ENCODE measurements at regions not wholly inside any gene's neighbourhood (a gene's known extent, or its start where the extent isn't known, plus 50 kb on each side); places are given as distances from the start of the nearest gene placed in this dataset.

DNA sequence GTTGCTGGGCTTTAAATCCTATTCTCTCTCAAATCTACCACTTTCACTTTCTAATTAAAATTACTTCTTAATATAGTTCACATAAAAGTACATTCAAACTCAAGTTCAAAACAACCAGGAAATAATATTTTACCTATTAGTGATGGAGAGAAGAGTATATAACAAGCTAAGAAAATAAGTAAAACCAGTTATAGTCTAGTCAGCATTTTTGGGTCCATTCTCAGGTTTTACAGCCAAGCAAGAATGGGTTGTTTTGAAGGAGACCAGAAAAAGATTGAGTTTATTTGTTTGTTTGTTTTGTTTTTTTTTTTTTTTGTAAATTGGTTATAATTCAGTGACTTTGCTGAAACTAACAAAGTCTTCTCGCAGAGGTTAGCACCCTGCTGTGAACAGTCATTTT, 106.3 kb upstream of the PTPRZ1 start:
- Mint-ChIP-seq H3K9me3 (peaks cover 0 to 8% (median 3%) of the 10 kb centered on the region in 6 donors), H3K27ac (no peak overlapping the region), H3K27me3 (ENCODE audit: low read depth in 3 of 3) (peaks cover 0 to 2% (median 0%) of the 10 kb centered on the region in 3 donors), H3K4me1 (no peaks in the 10 kb centered on the region), H3K36me3 (no peaks in the 10 kb centered on the region), H3K4me3 (no peak overlapping the region)
- DNase-seq, result no peak

DNA sequence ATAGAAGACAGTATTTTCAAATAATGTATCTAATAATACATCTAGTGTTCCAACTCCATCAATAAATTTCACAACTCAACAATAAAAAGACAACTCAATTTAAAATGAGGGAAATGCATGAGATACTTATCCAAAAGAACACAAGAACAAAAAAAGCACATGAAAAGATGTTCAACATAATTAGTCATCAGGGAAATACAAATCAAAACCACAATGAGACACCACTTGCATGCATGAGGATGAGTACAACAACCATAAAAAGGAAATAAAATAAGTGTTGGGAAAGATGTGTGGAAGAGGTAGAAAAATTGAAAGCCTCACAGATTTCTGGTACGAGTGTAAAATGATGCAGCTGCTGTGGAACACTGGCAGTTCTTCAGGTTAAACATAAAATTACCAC, 111.6 kb upstream of the PTPRZ1 start:
- no peaks in the 10 kb centered on the region for H3K36me3 Mint-ChIP-seq
- H3K9me3 Mint-ChIP-seq, result peaks cover 0 to 14% (median 2%) of the 10 kb centered on the region in 6 donors
- DNase-seq, result no peak
- H3K27me3 Mint-ChIP-seq (ENCODE audit: low read depth in 3 of 3), result peaks cover 0 to 4% (median 0%) of the 10 kb centered on the region in 3 donors
- H3K4me1 Mint-ChIP-seq, result no peaks in the 10 kb centered on the region
- no peak overlapping the region for H3K27ac Mint-ChIP-seq
- no peak overlapping the region for H3K4me3 Mint-ChIP-seq

DNA sequence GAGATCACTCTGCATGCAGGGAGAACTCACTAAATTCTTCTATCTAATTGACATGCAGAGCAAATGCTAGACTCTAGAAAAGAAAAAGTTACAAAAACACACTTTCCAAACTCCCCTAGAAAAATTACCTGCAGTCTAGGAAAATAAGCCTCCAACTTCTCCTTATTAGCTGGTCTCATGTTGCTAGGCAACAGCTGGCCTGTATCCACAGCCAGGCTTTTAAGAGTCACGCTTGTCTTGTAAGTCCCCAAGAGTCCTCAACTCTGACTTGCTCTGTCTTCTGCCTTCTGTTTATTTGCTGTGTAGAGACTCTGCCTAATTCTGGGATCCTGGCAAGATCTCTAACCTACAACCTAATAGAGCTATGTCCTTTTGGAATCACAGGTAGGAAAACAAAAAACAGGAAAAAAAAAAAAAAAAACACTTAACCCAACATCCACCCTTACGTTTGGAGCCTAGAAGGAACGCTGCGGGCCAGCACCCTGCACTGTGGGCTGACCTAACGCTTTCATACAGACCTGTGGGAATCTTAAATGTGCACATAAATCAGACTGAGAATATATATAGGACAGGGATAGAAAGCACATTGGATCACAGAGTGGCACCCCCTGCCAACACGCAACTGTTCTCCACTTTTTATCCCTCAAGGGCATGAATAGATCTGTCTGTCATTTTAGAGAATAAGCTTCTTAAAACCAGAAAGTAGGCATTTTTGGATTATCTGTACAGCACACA, 117.0 kb upstream of the PTPRZ1 start:
- H3K27ac Mint-ChIP-seq, result no peak overlapping the region
- H3K4me3 Mint-ChIP-seq, result no peak overlapping the region
- DNase-seq, result no peak
- H3K36me3 Mint-ChIP-seq, result no peaks in the 10 kb centered on the region
- H3K27me3 Mint-ChIP-seq (ENCODE audit: low read depth in 3 of 3), result peaks cover 0 to 3% (median 2%) of the 10 kb centered on the region in 3 donors
- no peaks in the 10 kb centered on the region for H3K4me1 Mint-ChIP-seq
- H3K9me3 Mint-ChIP-seq, result peaks cover 0 to 5% (median 1%) of the 10 kb centered on the region in 6 donors

DNA sequence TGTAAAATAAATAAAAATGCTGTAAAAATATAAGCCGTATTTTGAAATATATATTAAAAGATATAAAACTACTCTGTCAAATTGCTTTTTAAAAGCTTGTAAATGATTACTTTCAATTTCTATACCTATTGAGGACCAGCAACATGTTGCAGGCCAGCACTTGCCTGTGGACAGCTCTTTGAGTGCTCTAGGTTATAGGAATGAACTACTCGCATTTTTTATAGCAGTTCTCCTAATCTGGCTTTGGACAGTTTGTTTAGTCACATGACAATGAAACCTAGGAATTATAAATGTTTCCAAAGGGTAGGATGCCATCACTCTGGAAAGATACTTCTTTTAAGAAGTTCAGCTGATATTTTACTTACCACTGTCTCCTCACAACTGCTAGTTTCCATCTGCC, 117.7 kb upstream of the PTPRZ1 start:
- no peak for DNase-seq
- Mint-ChIP-seq H3K4me3 (no peak overlapping the region), H3K4me1 (no peaks in the 10 kb centered on the region), H3K27me3 (ENCODE audit: low read depth in 3 of 3) (peaks cover 0 to 5% (median 2%) of the 10 kb centered on the region in 3 donors), H3K9me3 (peaks cover 0 to 5% (median 1%) of the 10 kb centered on the region in 6 donors), H3K36me3 (no peaks in the 10 kb centered on the region), H3K27ac (no peak overlapping the region)

DNA sequence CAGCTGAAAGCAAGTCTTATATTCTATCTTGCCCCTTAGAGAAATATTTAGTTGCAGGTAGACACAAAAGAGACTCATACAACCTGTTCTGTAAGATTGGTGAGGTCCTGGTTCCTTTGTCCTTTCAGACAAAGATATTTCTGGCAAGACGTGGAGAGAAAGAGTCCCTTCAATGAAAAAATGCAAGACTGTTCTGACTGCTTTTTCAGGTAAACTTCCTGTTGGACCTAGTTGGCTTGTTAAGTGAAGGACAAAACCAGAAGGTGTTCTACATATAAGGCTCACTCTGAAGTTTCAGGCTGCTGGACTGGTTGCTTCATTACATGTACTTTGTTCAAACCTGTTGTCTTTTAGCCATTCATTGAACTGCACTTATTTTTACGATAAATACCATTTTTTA, 119.0 kb upstream of the PTPRZ1 start:
- no peak overlapping the region for H3K27ac Mint-ChIP-seq
- no peaks in the 10 kb centered on the region for H3K36me3 Mint-ChIP-seq
- H3K27me3 Mint-ChIP-seq (ENCODE audit: low read depth in 3 of 3), result peaks cover 0 to 5% (median 5%) of the 10 kb centered on the region in 3 donors
- H3K4me1 Mint-ChIP-seq, result no peaks in the 10 kb centered on the region
- H3K9me3 Mint-ChIP-seq, result peaks cover 0 to 5% (median 1%) of the 10 kb centered on the region in 6 donors
- DNase-seq, result no peak
- no peak overlapping the region for H3K4me3 Mint-ChIP-seq

DNA sequence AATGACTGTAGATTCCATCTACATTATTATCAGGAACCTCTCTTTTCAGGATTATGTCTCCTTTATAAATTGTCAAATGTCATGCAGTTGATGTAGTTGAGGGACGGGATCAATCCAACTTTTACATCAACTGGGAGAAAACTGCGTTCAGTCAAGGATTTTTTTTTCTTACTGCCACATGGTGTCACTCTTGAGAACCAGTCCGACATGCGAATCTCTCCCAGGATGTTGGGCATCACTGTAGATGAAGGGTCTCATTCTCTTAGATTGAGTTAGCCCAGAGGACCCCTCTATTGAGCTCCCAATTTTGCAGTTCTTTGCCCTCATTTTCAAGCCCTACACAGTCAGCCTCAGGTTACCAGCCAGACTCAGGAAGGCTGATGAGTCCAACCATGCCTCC, 120.3 kb upstream of the PTPRZ1 start:
- no peak overlapping the region for H3K4me3 Mint-ChIP-seq
- H3K27ac Mint-ChIP-seq, result no peak overlapping the region
- H3K9me3 Mint-ChIP-seq, result peaks cover 0 to 5% (median 1%) of the 10 kb centered on the region in 6 donors
- DNase-seq, result no peak
- no peaks in the 10 kb centered on the region for H3K4me1 Mint-ChIP-seq
- peaks cover 0 to 5% (median 5%) of the 10 kb centered on the region in 3 donors for H3K27me3 Mint-ChIP-seq (ENCODE audit: low read depth in 3 of 3)
- no peaks in the 10 kb centered on the region for H3K36me3 Mint-ChIP-seq

DNA sequence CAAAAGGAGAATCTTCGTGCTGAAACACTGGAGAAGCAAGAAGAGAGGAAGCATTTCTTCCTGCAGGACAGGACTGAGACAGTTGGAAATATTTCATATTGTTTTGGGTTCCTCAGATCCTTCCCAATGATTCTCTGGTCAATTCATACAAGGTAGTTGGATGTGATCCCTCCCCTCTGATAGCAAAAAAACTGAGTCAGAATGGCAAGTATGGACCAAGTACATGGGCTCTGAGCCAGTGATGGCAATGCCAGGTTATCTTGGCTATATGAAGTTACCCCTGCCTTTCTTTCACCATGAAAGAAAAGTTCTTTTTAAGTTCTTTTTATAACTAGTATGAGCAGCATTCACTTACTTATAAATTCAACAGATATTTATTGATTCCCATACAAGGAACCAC, 124.4 kb upstream of the PTPRZ1 start:
- H3K4me3 Mint-ChIP-seq, result no peak overlapping the region

DNA sequence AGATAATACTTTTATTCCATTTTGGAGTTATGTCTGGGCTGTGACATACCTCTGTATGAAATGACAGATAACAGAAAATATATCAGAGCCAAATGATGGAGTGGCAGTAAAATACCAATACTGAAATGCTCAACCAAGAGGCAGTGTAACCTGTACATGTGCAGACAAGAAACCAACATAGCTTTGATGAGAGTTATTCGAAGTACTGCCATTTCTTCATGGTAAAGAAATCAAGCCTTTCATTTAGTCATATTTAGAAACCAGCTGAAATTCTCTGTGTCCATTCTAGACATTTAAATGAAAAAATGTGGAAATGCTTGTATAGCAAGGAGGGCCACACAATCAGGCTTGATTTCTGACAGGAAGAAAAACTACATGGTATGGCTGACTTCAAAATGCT, 127.1 kb upstream of the PTPRZ1 start:
- no peak for DNase-seq
- no peak overlapping the region for H3K4me3 Mint-ChIP-seq
- no peaks in the 10 kb centered on the region for H3K36me3 Mint-ChIP-seq
- no peak overlapping the region for H3K27ac Mint-ChIP-seq
- peaks cover 0 to 5% (median 0%) of the 10 kb centered on the region in 6 donors for H3K9me3 Mint-ChIP-seq
- peaks cover 0 to 3% (median 2%) of the 10 kb centered on the region in 3 donors for H3K27me3 Mint-ChIP-seq (ENCODE audit: low read depth in 3 of 3)
- no peaks in the 10 kb centered on the region for H3K4me1 Mint-ChIP-seq

More for the DNA sequence above, 124.4 kb upstream of the PTPRZ1 start:
- no peak for DNase-seq
- Mint-ChIP-seq H3K27ac (no peak overlapping the region), H3K36me3 (no peaks in the 10 kb centered on the region), H3K9me3 (peaks cover 0 to 5% (median under 1%) of the 10 kb centered on the region in 6 donors), H3K27me3 (ENCODE audit: low read depth in 3 of 3) (peaks cover 0 to 5% (median 3%) of the 10 kb centered on the region in 3 donors), H3K4me1 (no peaks in the 10 kb centered on the region)

DNA sequence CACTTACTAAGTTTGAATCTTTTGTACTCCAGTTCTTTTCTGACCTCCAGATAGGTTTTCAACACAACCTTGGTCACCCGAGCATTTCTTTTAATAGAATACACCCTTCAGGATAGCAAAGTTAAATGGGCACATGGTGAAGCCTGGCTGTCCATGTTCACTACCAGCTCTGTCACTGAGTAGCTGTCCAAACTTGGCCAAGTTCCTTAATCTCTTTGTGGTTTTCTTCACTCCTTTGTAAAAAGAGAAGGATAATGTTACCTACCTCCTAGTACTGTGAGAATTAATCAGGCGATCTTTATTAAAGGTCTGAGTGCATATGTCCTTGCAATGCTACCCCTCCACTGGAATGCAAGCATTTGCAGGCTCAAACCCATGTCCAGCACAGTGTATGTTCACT, 128.1 kb upstream of the PTPRZ1 start:
- Mint-ChIP-seq H3K36me3 (no peaks in the 10 kb centered on the region), H3K4me3 (no peak overlapping the region), H3K9me3 (peaks cover 0 to 5% (median 0%) of the 10 kb centered on the region in 6 donors), H3K27me3 (ENCODE audit: low read depth in 3 of 3) (peaks cover 0 to 3% (median 2%) of the 10 kb centered on the region in 3 donors), H3K27ac (no peak overlapping the region), H3K4me1 (no peaks in the 10 kb centered on the region)
- no peak for DNase-seq

DNA sequence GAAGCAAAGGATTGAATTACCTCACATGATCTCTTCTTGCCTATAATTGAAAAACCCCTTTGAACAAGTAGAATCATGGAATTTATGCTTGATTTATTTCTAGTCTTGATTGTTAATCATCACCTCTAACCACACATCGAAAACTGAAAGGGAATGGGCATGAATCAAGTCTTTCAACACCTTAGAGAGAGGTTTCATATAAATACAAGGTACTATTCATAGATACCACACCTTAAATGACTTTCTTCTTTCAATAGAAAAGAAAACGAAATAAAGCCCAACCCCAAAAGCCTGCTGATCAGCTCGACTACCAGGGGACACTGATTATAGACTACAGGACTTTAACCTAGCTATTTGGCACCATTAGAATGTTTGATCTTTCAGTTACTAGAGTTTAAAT, 128.6 kb upstream of the PTPRZ1 start:
- Mint-ChIP-seq H3K4me1 (no peaks in the 10 kb centered on the region), H3K36me3 (no peaks in the 10 kb centered on the region), H3K27me3 (ENCODE audit: low read depth in 3 of 3) (peaks cover 0 to 2% (median 1%) of the 10 kb centered on the region in 3 donors), H3K27ac (no peak overlapping the region), H3K9me3 (peaks cover 0 to 5% (median 0%) of the 10 kb centered on the region in 6 donors), H3K4me3 (no peak overlapping the region)
- DNase-seq, result no peak

DNA sequence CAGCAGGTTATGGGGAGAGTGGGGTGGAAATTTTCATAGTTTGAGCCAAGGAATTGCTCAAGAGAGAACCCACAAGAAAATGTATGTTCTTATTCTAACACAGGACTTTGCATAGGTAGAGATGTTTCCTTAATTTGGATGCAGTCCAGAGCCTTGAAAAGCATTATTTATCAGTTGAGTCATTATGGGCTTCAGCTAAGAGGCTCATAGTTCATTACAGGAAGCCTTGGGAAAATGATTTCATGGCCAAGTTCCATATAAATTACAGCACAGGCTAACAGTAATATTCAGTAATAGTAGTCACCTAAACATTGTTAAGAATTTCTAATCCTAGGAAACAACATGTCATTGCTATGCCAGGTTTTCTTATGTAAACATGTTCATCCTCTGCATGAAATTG, 131.1 kb upstream of the PTPRZ1 start:
- no peak overlapping the region for H3K4me3 Mint-ChIP-seq
- no peaks in the 10 kb centered on the region for H3K4me1 Mint-ChIP-seq
- peaks cover 0 to 2% (median 0%) of the 10 kb centered on the region in 3 donors for H3K27me3 Mint-ChIP-seq (ENCODE audit: low read depth in 3 of 3)
- peaks cover 0 to 4% (median 2%) of the 10 kb centered on the region in 6 donors for H3K9me3 Mint-ChIP-seq
- DNase-seq, result no peak
- H3K27ac Mint-ChIP-seq, result no peak overlapping the region
- no peaks in the 10 kb centered on the region for H3K36me3 Mint-ChIP-seq

DNA sequence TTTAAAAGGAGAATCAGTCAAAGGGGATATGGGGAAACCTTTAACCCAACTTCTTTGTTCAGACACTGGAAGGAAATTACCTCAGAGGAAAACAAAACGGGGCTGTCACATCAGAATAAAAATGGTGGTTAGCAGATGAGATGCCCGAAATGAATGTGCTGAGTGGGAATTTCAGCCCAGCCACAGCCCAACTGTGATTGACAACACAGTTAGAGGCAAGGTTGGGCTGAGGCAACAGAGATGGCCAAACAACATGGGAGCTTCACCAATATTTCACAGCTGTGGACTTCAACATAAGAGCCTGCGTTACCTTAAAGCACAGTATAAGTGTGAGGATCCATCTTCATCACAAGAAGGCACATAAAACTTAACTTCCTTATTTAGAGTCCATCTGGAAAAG, 133.5 kb upstream of the PTPRZ1 start:
- Mint-ChIP-seq H3K36me3 (no peaks in the 10 kb centered on the region), H3K4me3 (no peak overlapping the region), H3K27me3 (ENCODE audit: low read depth in 3 of 3) (peaks cover 0 to 2% (median 0%) of the 10 kb centered on the region in 3 donors), H3K27ac (no peak overlapping the region), H3K4me1 (no peaks in the 10 kb centered on the region), H3K9me3 (peaks cover 0 to 9% (median 2%) of the 10 kb centered on the region in 6 donors)
- DNase-seq, result no peak

DNA sequence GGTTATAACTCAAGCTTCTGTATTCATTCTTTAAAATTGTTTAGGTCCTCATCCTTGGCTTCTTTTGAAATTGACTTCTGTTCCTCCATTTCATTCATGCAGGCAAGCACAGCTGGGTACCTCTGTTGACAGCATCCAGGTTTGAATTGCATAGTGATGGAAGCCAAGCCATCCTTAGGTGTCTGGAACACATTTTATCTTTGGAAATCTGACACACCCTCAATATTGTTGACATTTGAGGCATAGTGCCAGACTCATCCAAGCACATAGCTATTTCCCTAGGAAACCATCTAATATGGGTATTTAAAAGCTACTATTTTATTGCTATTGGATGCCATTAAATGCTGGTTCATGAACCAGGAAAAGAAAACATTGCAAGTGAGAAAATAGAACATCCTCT, 142.1 kb upstream of the PTPRZ1 start:
- no peak for DNase-seq
- H3K27me3 Mint-ChIP-seq (ENCODE audit: low read depth in 3 of 3), result peaks cover 0 to 2% (median 0%) of the 10 kb centered on the region in 3 donors
- no peaks in the 10 kb centered on the region for H3K36me3 Mint-ChIP-seq
- H3K4me1 Mint-ChIP-seq, result no peaks in the 10 kb centered on the region
- H3K4me3 Mint-ChIP-seq, result no peak overlapping the region
- H3K27ac Mint-ChIP-seq, result no peak overlapping the region
- peaks cover 5 to 27% (median 14%) of the 10 kb centered on the region in 6 donors for H3K9me3 Mint-ChIP-seq

DNA sequence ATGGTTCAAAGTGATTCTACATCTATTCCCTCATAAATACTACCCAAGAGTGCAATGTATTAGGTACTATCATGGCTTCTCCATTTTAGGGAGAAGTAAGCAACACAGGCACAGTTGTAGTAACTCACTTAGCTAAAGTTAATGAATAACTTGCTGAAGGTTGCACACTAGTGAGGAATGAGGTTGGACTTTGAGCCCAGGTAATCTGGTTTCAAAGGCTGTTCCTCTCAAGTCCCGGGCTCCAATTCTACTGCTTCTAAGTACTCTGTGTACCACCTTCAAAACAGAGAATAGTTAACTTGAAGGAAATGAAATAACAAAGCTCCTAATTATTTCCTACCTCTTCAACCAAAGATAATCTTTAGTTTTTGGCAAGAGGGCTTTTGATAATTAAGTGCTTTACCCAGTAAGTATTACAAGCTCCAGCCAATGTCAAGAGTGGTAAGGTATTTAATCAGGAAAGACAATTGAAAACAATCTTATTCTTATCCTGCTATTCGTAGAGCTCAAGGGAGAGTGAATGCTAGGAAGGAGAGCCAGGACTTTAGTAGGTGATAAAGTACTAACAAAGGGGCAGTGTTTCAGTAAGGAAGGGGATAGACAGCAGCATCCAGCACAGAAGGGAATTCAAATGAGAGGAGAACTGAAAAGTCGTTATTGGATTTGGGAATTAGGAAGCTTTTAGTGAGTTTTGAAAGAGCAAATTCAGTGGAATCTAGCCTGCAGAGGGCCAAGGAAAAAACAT, 158.2 kb upstream of the PTPRZ1 start:
- DNase-seq, result no peak
- Mint-ChIP-seq H3K9me3 (peaks cover 0 to 10% (median 5%) of the 10 kb centered on the region in 6 donors), H3K4me1 (no peaks in the 10 kb centered on the region), H3K27ac (no peak overlapping the region), H3K36me3 (no peaks in the 10 kb centered on the region), H3K4me3 (no peak overlapping the region), H3K27me3 (ENCODE audit: low read depth in 3 of 3) (peaks cover 0 to 2% (median 1%) of the 10 kb centered on the region in 3 donors)

Data from immature natural killer cell (primary cell).